IMR-90 (cell line): ENCODE measurements at regions not wholly inside any gene's neighbourhood (a gene's known extent, or its start where the extent isn't known, plus 50 kb on each side); places are given as distances from the start of the nearest gene placed in this dataset.
A peak's percentile ranks its signal among the peaks of the same experiment; 100 is the strongest.

Source experiments
- ATAC-seq: fragments of 200-7000 bp; cut with Tn5 transposase; 2 replicates; pipeline ENCODE4 v1.9.1; 2020; ENCODE audit warnings: low read depth, mild to moderate bottlenecking, moderate library complexity
- BruUV-seq: library from RNA; stranded (reverse); fragments of 400-500 nt; replicated peaks from 2 replicates; lab custom pipeline; 2021; lab: Mats Ljungman, UMichigan
- CTCF ChIA-PET: fragments of 300-600 bp; formaldehyde crosslinking; extraction: SDS; loops from one replicate; lab custom pipeline; 2021; ENCODE audit warnings: antibody characterized with exemption; lab: Yijun Ruan, JAX
- POLR2A ChIA-PET: fragments of 300-600 bp; sonication (Branson Sonifier 250); formaldehyde crosslinking; loops from one replicate; lab custom pipeline; 2022; ENCODE audit warnings: antibody characterized with exemption; ENCODE audit not compliant: unreplicated experiment; lab: Charles Lee
- DNase-seq: peaks from one replicate; pipeline ENCODE4 v3.0.0; 2013
- H2AFZ ChIP-seq: replicated peaks from 2 replicates; pipeline ENCODE3; 2013; ENCODE audit warnings: low read length, mild to moderate bottlenecking; ENCODE audit not compliant: poor library complexity
- H2AK5ac ChIP-seq: 2 replicates; pipeline ENCODE4 v1.6.1; 2013; ENCODE audit warnings: low read depth, low read length, inconsistent platforms
- H2AK9ac ChIP-seq: replicated peaks from 2 replicates; pipeline ENCODE3; 2013; ENCODE audit warnings: mild to moderate bottlenecking, low read depth, low read length, moderate library complexity; ENCODE audit not compliant: poor library complexity
- H2BK120ac ChIP-seq: 2 replicates; pipeline ENCODE4 v1.6.1; 2013; ENCODE audit warnings: low read depth, low read length, inconsistent platforms
- H2BK15ac ChIP-seq: 3 replicates; pipeline ENCODE4 v1.6.1; 2013; ENCODE audit warnings: low read depth, low read length, inconsistent platforms
- H2BK20ac ChIP-seq: 2 replicates; pipeline ENCODE4 v1.6.1; 2013; ENCODE audit warnings: low read depth, mild to moderate bottlenecking, inconsistent platforms, low read length, moderate library complexity
- H2BK5ac ChIP-seq: 2 replicates; pipeline ENCODE4 v1.6.1; 2013; ENCODE audit warnings: mild to moderate bottlenecking, low read depth, low read length, inconsistent platforms; ENCODE audit not compliant: poor library complexity, severe bottlenecking
- H3K14ac ChIP-seq: replicated peaks from 2 replicates; pipeline ENCODE4 v1.6.1; 2013; ENCODE audit warnings: low read depth, low read length, inconsistent platforms
- H3K18ac ChIP-seq: 2 replicates; pipeline ENCODE4 v1.6.1; 2013; ENCODE audit warnings: low read depth, low read length, control low read depth
- H3K23ac ChIP-seq: 2 replicates; pipeline ENCODE4 v1.6.1; 2013; ENCODE audit warnings: low read depth, low read length, inconsistent platforms
- H3K27ac ChIP-seq: 2 replicates; pipeline ENCODE4 v1.5.1; 2013; ENCODE audit warnings: mild to moderate bottlenecking, control low read depth, low read length; ENCODE audit not compliant: insufficient read depth
- H3K27me3 ChIP-seq: 2 replicates; pipeline ENCODE4 v1.6.1; 2013; ENCODE audit warnings: low read length; ENCODE audit not compliant: control insufficient read depth, insufficient read depth
- H3K36me3 ChIP-seq: 2 replicates; pipeline ENCODE4 v1.6.1; 2013; ENCODE audit warnings: low read length, mixed read lengths; ENCODE audit not compliant: control insufficient read depth, insufficient read depth
- H3K4ac ChIP-seq: 2 replicates; pipeline ENCODE4 v1.6.1; 2013; ENCODE audit warnings: low read depth, low read length, inconsistent platforms
- H3K4me1 ChIP-seq: 2 replicates; pipeline ENCODE4 v1.6.1; 2013; ENCODE audit warnings: low read length, mixed read lengths; ENCODE audit not compliant: control insufficient read depth, insufficient read depth
- H3K4me2 ChIP-seq: 2 replicates; pipeline ENCODE4 v1.6.1; 2013; ENCODE audit warnings: low read depth, mild to moderate bottlenecking, control low read depth, low read length, moderate library complexity
- H3K4me3 ChIP-seq: 2 replicates; pipeline ENCODE4 v1.5.1; 2013; ENCODE audit warnings: low read depth, mild to moderate bottlenecking, control low read depth, low read length, moderate library complexity; ENCODE audit not compliant: insufficient read depth
- H3K56ac ChIP-seq: 2 replicates; pipeline ENCODE4 v1.6.1; 2013; ENCODE audit warnings: low read length, inconsistent platforms; ENCODE audit not compliant: insufficient read depth; ENCODE audit errors: extremely low read depth
- H3K79me1 ChIP-seq, 2 experiments: 2 replicates each; pipeline ENCODE4 v1.6.1; 2013; ENCODE audit warnings: low read length in 2 of 2, inconsistent platforms in 1 of 2, low read depth in 1 of 2
- H3K9ac ChIP-seq: 2 replicates; pipeline ENCODE4 v1.6.1; 2013; ENCODE audit warnings: low read depth, low read length, control low read depth
- H3K9me1 ChIP-seq: 2 replicates; pipeline ENCODE4 v1.6.1; 2013; ENCODE audit warnings: low read length, inconsistent platforms; ENCODE audit not compliant: insufficient read depth
- H3K9me3 ChIP-seq: 2 replicates; pipeline ENCODE4 v1.6.1; 2013; ENCODE audit warnings: low read length; ENCODE audit not compliant: control insufficient read depth, insufficient read depth
- H4K20me1 ChIP-seq: 2 replicates; pipeline ENCODE4 v1.6.1; 2013; ENCODE audit warnings: low read length, inconsistent platforms; ENCODE audit not compliant: insufficient read depth
- H4K5ac ChIP-seq: 2 replicates; pipeline ENCODE4 v1.6.1; 2013; ENCODE audit warnings: mild to moderate bottlenecking, low read depth, low read length, control low read depth
- H4K8ac ChIP-seq, 2 experiments: 2 replicates each; pipeline ENCODE4 v1.6.1; 2013; ENCODE audit warnings: low read depth in 2 of 2, low read length in 2 of 2, control low read depth in 1 of 2, inconsistent platforms in 1 of 2
- H4K91ac ChIP-seq: 2 replicates; pipeline ENCODE4 v1.6.1; 2013; ENCODE audit warnings: low read depth, low read length, inconsistent platforms; ENCODE audit not compliant: insufficient read depth
- BHLHE40 ChIP-seq: fragments of 150-350 bp; IDR thresholded peaks from 2 replicates; pipeline ENCODE4 v1.6.1; 2016; ENCODE audit warnings: mild to moderate bottlenecking, low read depth, low read length
- CEBPB ChIP-seq: IDR thresholded peaks from 2 replicates; pipeline ENCODE4 v1.6.1; 2012; ENCODE audit warnings: low read depth, low read length, improper control_type of control experiment
- NFE2L2 ChIP-seq: fragments of 150-350 bp; IDR thresholded peaks from 2 replicates; pipeline ENCODE4 v1.6.1; 2016; ENCODE audit warnings: low read depth, mild to moderate bottlenecking, low read length
- WGBS, 2 experiments: methylation state at CpG; one replicate each; pipeline versions ENCODE4 v1.1.5 to v1.1.7; 2013; ENCODE audit warnings: missing lambda C conversion rate in 2 of 2; ENCODE audit not compliant: insufficient read length in 1 of 2; ENCODE audit errors: extremely low coverage in 2 of 2; 5-methylcytosine and 5-hydroxymethylcytosine counted together
- dilution Hi-C: fragments of 300-500 bp; cut with HindIII; formaldehyde crosslinking; loops from one replicate; pipeline ENCODE4 v1.14.3; 2018; ENCODE audit warnings: low sequenced_read_pairs; ENCODE audit not compliant: unreplicated experiment
- in situ Hi-C: fragments of 300-500 bp; cut with MboI; formaldehyde crosslinking; loops from 3 replicates; pipeline ENCODE4 v1.14.3; 2019; ENCODE audit warnings: low sequenced_read_pairs, inconsistent platforms, mixed read lengths
- intact Hi-C: fragments of 100-400 bp; cut with micrococcal nuclease; formaldehyde crosslinking; loops from 2 replicates; pipeline ENCODE4 v1.10.0; 2022
- TF ChIP-seq, protein P1 (sequence below): fragments of 150-350 bp; IDR thresholded peaks from 2 replicates; pipeline ENCODE4 v1.6.1; 2016; ENCODE audit warnings: low read depth, mild to moderate bottlenecking, low read length, moderate library complexity, borderline replicate concordance

DNA sequence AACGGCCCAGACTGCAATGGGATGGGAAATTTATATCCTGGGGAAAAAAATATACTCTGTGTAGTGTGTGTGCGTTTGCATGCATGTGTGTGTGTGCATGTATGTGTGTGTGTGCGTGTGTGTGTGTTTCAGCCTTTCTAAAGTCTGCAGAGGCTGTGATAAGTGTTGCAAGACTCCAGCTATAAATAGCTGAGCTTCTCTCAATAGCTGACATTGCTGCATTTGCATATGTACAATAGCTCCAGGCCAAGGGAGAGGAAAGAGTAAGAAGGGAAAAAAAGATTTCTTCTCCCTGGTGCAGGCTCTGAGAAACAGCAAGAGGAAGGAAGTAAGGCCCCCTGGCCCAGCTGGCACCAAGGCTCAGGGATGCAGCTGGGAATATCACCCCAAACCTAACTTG is 483.0 kb downstream of the MN1 start:
- H2AK9ac ChIP-seq: no peak overlapping the region
- ATAC-seq: no peak; the same call in 1 of the 2 replicates
- ChIA-PET CTCF (no interaction called here), POLR2A (no interaction called here)
- H3K4ac ChIP-seq: no peak overlapping the region
- intact Hi-C loops (no loop called here), dilution Hi-C loops (no loop called here), in situ Hi-C loops (no loop called here)
- H3K4me1 ChIP-seq: no peaks in the 10 kb centered on the region
- no peak overlapping the region for H2BK15ac ChIP-seq
- no peak overlapping the region for H4K8ac ChIP-seq
- peak; percentile 44 for DNase-seq
- no TSS peak for BruUV-seq
- H4K91ac ChIP-seq: no peak overlapping the region
- H2BK20ac ChIP-seq: no peak overlapping the region
- no peak overlapping the region for H2AFZ ChIP-seq
- no peak overlapping the region for H2AK5ac ChIP-seq
- no peak overlapping the region for H3K56ac ChIP-seq
- no peak overlapping the region for H4K5ac ChIP-seq
- H3K14ac ChIP-seq: no peak overlapping the region
- H3K18ac ChIP-seq: no peak overlapping the region
- H3K4me2 ChIP-seq: no peak overlapping the region
- TF ChIP-seq, protein P1, sequence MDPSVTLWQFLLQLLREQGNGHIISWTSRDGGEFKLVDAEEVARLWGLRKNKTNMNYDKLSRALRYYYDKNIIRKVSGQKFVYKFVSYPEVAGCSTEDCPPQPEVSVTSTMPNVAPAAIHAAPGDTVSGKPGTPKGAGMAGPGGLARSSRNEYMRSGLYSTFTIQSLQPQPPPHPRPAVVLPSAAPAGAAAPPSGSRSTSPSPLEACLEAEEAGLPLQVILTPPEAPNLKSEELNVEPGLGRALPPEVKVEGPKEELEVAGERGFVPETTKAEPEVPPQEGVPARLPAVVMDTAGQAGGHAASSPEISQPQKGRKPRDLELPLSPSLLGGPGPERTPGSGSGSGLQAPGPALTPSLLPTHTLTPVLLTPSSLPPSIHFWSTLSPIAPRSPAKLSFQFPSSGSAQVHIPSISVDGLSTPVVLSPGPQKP: no peak
- no peak for TF ChIP-seq BHLHE40
- no peak for TF ChIP-seq NFE2L2
- TF ChIP-seq CEBPB: peak; percentile 62; the same call in 1 of the 2 replicates
- no peaks in the 10 kb centered on the region for H3K36me3 ChIP-seq
- H3K23ac ChIP-seq: no peak overlapping the region
- H2BK5ac ChIP-seq: no peak overlapping the region
- no peaks in the 10 kb centered on the region for H4K20me1 ChIP-seq
- no peak overlapping the region for H2BK120ac ChIP-seq
- no peaks in the 10 kb centered on the region for H3K9me1 ChIP-seq
- no peak overlapping the region for H3K27ac ChIP-seq
- no peaks in the 10 kb centered on the region for H3K9me3 ChIP-seq
- H3K9ac ChIP-seq: no peak overlapping the region
- H3K4me3 ChIP-seq: no peak overlapping the region
- no peaks in the 10 kb centered on the region for H3K79me1 ChIP-seq
- WGBS, 2 experiments: no CpG with 5 or more reads among the region's 3 CpGs
- H3K27me3 ChIP-seq: peaks cover 36% of the 10 kb centered on the region
